Cardiac muscle cell (in vitro differentiated cells and primary cell): ENCODE measurements at regions not wholly inside any gene's neighbourhood (a gene's known extent, or its start where the extent isn't known, plus 50 kb on each side); places are given as distances from the start of the nearest gene placed in this dataset.

Experiments
- DNase-seq, 2 donors: peaks; one replicate each; pipeline versions ENCODE4 v3.0.0 to v3.0.0-alpha.2; 2010 to 2017; ENCODE audit warnings: low read depth in 1 of 2, low spot score in 1 of 2
- H3K27ac ChIP-seq: fragments of 200-600 bp; sonication (generic); 2 replicates; pipeline ENCODE4 v1.5.1; 2016
- H3K27me3 ChIP-seq: fragments of 200-600 bp; sonication (generic); 2 replicates; pipeline ENCODE4 v1.6.0; 2016; ENCODE audit warnings: control low read depth
- H3K36me3 ChIP-seq: fragments of 200-600 bp; sonication (generic); 2 replicates; pipeline ENCODE4 v1.5.1; 2016; ENCODE audit warnings: control low read depth
- H3K4me1 ChIP-seq: fragments of 200-600 bp; sonication (generic); 2 replicates; pipeline ENCODE4 v1.8.1; 2017; ENCODE audit warnings: low read depth, mild to moderate bottlenecking, mixed run types
- H3K4me3 ChIP-seq: fragments of 200-600 bp; sonication (generic); 2 replicates; pipeline ENCODE4 v1.5.1; 2016; ENCODE audit warnings: mild to moderate bottlenecking
- H3K9me3 ChIP-seq: fragments of 200-600 bp; sonication (generic); 2 replicates; pipeline ENCODE4 v1.5.1; 2017; ENCODE audit warnings: low read depth, mild to moderate bottlenecking, control low read depth
- TF ChIP-seq, protein P1 (sequence below): IDR thresholded peaks from 2 replicates; pipeline ENCODE4 v1.5.1; 2012; ENCODE audit warnings: low read depth, mild to moderate bottlenecking, low read length

DNA sequence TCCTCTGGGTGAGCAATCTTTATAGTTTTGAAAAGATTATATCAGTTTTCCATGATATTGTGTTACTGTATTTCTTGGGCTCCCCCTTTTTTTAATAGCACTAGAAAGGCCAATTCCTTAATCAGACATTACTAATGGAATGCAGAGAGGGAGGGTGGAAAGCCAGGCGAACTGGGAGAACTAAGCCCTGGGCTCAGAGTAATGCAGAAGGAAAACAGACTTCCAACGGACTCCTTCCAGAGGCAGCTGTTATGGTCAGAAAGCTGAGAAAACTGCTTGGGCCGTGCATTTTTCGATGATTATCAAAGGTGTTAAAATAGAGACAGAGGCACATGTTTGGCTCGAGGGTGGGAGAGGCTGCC is 206.3 kb downstream of the FOXD2 start:
- Histone ChIP-seq H3K27me3 (no peaks in the 10 kb centered on the region), H3K27ac (no peak overlapping the region), H3K4me3 (no peak overlapping the region), H3K36me3 (no peaks in the 10 kb centered on the region), H3K4me1 (peaks cover 11% of the 10 kb centered on the region), H3K9me3 (no peaks in the 10 kb centered on the region)
- TF ChIP-seq, protein P1, sequence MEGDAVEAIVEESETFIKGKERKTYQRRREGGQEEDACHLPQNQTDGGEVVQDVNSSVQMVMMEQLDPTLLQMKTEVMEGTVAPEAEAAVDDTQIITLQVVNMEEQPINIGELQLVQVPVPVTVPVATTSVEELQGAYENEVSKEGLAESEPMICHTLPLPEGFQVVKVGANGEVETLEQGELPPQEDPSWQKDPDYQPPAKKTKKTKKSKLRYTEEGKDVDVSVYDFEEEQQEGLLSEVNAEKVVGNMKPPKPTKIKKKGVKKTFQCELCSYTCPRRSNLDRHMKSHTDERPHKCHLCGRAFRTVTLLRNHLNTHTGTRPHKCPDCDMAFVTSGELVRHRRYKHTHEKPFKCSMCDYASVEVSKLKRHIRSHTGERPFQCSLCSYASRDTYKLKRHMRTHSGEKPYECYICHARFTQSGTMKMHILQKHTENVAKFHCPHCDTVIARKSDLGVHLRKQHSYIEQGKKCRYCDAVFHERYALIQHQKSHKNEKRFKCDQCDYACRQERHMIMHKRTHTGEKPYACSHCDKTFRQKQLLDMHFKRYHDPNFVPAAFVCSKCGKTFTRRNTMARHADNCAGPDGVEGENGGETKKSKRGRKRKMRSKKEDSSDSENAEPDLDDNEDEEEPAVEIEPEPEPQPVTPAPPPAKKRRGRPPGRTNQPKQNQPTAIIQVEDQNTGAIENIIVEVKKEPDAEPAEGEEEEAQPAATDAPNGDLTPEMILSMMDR: no peak
- peak; percentile 26 to 28 for DNase-seq

DNA sequence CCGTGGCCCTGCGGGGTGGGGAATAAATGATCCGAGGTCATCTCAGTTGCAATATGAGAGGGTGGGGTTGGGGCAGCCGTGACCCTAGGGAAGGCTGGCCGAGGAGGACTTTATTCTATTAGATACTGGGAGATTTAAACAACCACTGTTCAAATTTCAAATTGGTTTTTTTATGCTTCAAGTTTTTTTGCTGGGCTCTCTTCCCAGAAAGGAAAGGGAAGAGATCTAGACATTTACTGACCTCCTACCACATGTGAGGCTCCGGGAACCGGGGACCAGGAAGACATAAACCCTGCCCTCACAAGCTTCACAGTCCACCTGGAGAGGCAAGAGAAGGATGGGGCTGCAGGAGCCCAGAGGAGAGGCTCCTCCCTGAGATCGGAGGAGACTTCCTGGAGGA is 207.3 kb downstream of the FOXD2 start:
- Histone ChIP-seq H3K36me3 (no peaks in the 10 kb centered on the region), H3K27ac (no peak overlapping the region), H3K4me1 (peaks cover 11% of the 10 kb centered on the region), H3K27me3 (no peaks in the 10 kb centered on the region), H3K4me3 (no peak overlapping the region), H3K9me3 (no peaks in the 10 kb centered on the region)
- DNase-seq: no peak
- TF ChIP-seq, protein P1: no peak

DNA sequence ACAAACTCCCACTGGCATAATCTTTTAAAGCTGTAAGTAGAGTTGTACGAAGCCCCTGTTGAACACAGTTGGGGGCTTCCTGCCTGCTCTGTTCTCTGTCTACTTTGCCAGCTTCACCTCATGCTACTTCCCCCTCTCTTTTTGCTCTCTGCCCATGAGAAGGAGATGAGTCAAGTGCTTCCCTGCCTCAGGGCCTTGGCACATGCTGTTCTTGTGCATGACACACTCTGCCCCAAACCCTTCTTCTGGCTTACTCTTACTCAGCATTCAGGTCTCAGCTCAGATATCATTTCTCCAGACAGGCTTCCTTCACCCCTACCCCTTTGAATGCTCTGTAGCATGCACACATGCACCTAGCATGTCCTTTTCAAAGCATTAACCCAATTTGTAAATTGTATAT is 208.8 kb downstream of the FOXD2 start:
- Histone ChIP-seq H3K27me3 (no peaks in the 10 kb centered on the region), H3K4me3 (no peak overlapping the region), H3K9me3 (no peaks in the 10 kb centered on the region), H3K4me1 (peaks cover 11% of the 10 kb centered on the region), H3K36me3 (no peaks in the 10 kb centered on the region), H3K27ac (no peak overlapping the region)
- TF ChIP-seq, protein P1: no peak
- DNase-seq: no peak

DNA sequence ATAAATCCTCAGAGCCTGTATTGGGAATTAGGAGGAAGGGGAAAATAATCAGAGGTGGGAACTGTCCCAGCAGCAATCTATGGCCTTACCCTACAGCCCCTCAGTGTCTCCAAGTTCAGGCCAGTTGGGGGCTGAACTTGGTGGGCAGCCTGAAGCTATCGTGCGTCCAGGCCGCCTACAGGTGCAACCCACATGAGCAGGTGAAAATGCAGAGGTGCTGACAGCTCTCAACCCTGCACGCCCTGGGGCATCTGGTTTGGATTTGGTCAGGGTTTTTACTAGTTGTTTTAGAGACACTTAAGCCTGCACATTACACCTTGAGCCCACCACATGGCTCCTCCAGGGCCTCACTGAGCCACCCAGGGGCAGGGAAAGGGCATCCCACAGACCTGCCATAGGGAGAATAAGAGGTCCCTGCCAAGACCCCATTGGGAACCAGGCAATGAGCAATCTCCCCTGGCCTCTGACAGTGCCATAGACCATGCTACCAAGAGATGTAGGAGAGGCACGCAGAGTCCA is 209.5 kb downstream of the FOXD2 start:
- no peak overlapping the region for H3K27ac ChIP-seq
- H3K36me3 ChIP-seq: no peaks in the 10 kb centered on the region
- no peak overlapping the region for H3K4me3 ChIP-seq
- H3K27me3 ChIP-seq: no peaks in the 10 kb centered on the region
- TF ChIP-seq, protein P1: no peak
- peaks cover 11% of the 10 kb centered on the region for H3K4me1 ChIP-seq
- H3K9me3 ChIP-seq: no peaks in the 10 kb centered on the region
- DNase-seq: no peak

DNA sequence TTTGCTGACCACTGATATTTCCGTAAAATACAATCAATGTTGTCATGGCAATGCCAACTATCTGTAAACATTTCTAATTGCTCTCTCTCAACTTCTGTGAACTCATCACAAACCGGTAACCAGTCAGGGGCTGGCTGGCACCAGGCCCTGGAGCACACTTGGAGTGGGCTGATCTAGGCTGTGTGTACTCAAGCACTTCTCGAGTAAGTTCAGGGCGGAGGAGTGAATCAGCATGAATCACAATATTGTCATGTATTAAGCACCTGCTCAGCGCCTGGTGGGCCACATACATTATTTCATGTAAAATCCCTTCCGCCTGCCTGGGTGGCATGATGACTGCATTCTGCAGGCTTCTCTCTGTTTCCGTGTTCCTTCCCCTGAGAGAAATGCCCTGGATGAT is 212.4 kb downstream of the FOXD2 start:
- Histone ChIP-seq H3K27me3 (no peaks in the 10 kb centered on the region), H3K9me3 (no peaks in the 10 kb centered on the region), H3K27ac (no peak overlapping the region), H3K36me3 (no peaks in the 10 kb centered on the region), H3K4me3 (no peak overlapping the region), H3K4me1 (no peaks in the 10 kb centered on the region)
- DNase-seq: peak in 1 of 2 donors; percentile 44
- TF ChIP-seq, protein P1: no peak

DNA sequence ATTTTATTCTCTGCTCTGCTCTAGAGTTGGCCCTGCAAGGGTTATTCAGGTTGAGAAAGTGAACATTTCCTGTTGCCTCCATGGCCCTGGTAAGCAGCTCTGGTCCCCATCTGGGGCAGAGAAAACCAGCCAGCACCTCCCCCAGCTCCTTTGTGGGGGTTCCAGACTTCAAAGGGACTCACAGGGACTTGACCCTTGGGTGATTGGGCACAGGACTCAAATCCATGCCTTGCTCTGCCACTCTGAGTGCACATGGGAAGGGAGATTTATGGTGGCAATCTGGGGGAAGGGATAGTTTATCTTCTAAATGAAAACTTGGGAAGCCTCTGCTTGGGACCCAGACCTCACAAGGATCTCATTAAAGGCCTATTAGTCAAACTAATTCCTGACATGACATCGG is 212.8 kb downstream of the FOXD2 start:
- TF ChIP-seq, protein P1: no peak
- H3K36me3 ChIP-seq: no peaks in the 10 kb centered on the region
- H3K9me3 ChIP-seq: no peaks in the 10 kb centered on the region
- no peak for DNase-seq
- H3K27ac ChIP-seq: no peak overlapping the region
- no peaks in the 10 kb centered on the region for H3K27me3 ChIP-seq
- no peak overlapping the region for H3K4me3 ChIP-seq
- no peaks in the 10 kb centered on the region for H3K4me1 ChIP-seq
